Panc1 (cell line): ENCODE measurements at regions not wholly inside any gene's neighbourhood (a gene's known extent, or its start where the extent isn't known, plus 50 kb on each side); places are given as distances from the start of the nearest gene placed in this dataset.

ENCODE experiments used
- POLR2AphosphoS5 ChIP-seq: IDR thresholded peaks from 2 replicates; pipeline ENCODE4 v1.6.1; 2012; ENCODE audit warnings: mild to moderate bottlenecking, low read depth, low read length, moderate library complexity
- TF ChIP-seq, protein P1 (sequence below): fragments of 450-650 bp; IDR thresholded peaks from 2 replicates; pipeline ENCODE4 v1.5.1; 2017; ENCODE audit warnings: mild to moderate bottlenecking

DNA sequence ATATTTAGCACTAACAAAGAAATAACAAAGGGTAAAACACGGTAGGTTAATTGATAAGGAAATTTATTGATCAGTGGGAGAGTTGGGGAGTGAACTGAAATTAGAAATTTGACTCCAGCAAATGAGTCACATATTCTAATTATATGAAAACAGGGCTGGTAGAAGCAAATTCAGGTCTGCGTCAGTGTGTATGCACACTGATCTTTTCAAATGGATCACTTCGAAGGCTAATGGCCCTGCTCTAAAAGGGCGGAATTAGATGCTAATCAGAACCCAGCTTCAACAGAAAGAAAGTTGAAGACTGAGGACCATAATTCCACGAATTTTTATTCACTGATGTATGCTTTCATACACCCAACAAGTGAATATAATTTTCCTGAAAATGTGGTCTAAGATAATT, 762.4 kb upstream of the DPPA4 start:
- TF ChIP-seq, protein P1, sequence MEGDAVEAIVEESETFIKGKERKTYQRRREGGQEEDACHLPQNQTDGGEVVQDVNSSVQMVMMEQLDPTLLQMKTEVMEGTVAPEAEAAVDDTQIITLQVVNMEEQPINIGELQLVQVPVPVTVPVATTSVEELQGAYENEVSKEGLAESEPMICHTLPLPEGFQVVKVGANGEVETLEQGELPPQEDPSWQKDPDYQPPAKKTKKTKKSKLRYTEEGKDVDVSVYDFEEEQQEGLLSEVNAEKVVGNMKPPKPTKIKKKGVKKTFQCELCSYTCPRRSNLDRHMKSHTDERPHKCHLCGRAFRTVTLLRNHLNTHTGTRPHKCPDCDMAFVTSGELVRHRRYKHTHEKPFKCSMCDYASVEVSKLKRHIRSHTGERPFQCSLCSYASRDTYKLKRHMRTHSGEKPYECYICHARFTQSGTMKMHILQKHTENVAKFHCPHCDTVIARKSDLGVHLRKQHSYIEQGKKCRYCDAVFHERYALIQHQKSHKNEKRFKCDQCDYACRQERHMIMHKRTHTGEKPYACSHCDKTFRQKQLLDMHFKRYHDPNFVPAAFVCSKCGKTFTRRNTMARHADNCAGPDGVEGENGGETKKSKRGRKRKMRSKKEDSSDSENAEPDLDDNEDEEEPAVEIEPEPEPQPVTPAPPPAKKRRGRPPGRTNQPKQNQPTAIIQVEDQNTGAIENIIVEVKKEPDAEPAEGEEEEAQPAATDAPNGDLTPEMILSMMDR, result no peak
- no peak for TF ChIP-seq POLR2AphosphoS5
